ENCODE measurements at regions not wholly inside any gene's neighbourhood (a gene's known extent, or its start where the extent isn't known, plus 50 kb on each side); places are given as distances from the start of the nearest gene placed in this dataset.

DNA sequence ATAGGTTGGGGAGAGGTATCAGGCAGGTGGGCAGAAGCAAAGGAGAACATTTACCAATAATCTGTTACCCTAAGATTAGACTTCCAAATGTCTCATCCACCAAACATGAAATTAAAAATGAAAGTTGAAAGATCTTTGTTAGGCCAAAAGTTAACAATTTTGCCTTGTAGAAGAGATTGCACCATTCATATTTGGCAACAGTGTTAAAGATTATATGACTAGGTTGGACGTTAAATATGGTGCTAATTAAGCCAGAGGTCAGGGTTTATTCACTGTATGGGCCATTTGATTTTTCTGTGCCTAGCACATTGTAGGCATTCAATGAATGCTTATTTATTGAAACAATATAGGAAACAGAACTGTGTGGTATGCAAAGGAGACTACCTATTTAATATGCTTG, 126.1 kb upstream of the SLC5A12 start:
- TF ChIP-seq, protein P1, sequence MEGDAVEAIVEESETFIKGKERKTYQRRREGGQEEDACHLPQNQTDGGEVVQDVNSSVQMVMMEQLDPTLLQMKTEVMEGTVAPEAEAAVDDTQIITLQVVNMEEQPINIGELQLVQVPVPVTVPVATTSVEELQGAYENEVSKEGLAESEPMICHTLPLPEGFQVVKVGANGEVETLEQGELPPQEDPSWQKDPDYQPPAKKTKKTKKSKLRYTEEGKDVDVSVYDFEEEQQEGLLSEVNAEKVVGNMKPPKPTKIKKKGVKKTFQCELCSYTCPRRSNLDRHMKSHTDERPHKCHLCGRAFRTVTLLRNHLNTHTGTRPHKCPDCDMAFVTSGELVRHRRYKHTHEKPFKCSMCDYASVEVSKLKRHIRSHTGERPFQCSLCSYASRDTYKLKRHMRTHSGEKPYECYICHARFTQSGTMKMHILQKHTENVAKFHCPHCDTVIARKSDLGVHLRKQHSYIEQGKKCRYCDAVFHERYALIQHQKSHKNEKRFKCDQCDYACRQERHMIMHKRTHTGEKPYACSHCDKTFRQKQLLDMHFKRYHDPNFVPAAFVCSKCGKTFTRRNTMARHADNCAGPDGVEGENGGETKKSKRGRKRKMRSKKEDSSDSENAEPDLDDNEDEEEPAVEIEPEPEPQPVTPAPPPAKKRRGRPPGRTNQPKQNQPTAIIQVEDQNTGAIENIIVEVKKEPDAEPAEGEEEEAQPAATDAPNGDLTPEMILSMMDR (IDR thresholded peaks at IDR 0.05): no peak
- no peak for TF ChIP-seq POLR2A (IDR thresholded peaks at IDR 0.05)

Data from body of pancreas (tissue), 4 donors.